ENCODE measurements at regions not wholly inside any gene's neighbourhood (a gene's known extent, or its start where the extent isn't known, plus 50 kb on each side); places are given as distances from the start of the nearest gene placed in this dataset.

DNA sequence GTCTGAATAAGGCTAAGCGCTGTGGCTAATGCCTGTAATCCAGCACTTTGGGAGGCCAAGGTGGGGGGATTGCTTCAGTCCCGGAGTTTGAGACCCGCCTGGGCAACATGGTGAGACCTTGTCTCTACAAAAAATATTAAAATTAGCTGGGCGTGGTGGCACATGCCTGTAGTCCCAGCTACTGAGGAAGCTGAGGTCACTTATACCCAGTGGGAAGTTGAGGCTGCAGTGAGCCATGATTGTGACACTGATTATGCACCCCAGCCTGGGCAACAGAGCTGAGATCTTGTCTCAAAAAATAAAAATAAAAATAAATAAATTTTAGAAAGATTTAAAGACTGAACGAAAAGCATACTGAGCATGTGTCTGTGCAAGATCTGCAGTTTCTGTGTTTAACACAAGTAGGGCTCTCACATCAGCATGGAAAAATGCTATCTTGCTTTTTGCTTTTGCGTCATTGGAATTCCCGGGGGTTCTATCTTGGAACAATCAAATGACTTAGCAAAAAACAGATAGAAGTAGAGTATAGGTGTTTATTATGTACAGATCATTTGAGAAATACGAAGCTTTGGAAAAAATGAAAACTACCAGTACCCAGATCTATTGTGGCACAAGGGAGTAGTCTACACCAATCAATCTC lies 161.9 kb downstream of the CAPZA3 start:
- Histone ChIP-seq H3K9ac (ENCODE audit: low read depth in 1 of 2, low read length in 2 of 2) (no peak overlapping the region), H3K4me3 (ENCODE audit: low read depth in 1 of 3, low read length in 3 of 3) (no peak overlapping the region), H3K27ac (ENCODE audit: low read depth in 1 of 2, low read length in 2 of 2) (no peak overlapping the region), H3K4me1 (ENCODE audit: control insufficient read depth in 4 of 4, insufficient read depth in 4 of 4, low read length in 3 of 4) (no peaks in the 10 kb centered on the region), H3K9me3 (ENCODE audit: control insufficient read depth in 4 of 4, low read length in 3 of 4) (no peaks in the 10 kb centered on the region), H3K36me3 (ENCODE audit: control insufficient read depth in 4 of 4, insufficient read depth in 3 of 4, low read depth in 1 of 4, low read length in 3 of 4) (peaks cover 0 to 1% (median 0%) of the 10 kb centered on the region in 4 donors), H3K27me3 (ENCODE audit: control insufficient read depth in 4 of 4, insufficient read depth in 4 of 4, low read length in 3 of 4) (no peaks in the 10 kb centered on the region)
- no peak for TF ChIP-seq SP1 (IDR thresholded peaks at IDR 0.05)
- no peak for TF ChIP-seq HNF4A (conservative IDR thresholded peaks at IDR 0.05)
- no peak for TF ChIP-seq NR2F2 (IDR thresholded peaks at IDR 0.05)
- no peak for TF ChIP-seq FOXA1 (IDR thresholded peaks at IDR 0.05)
- no peak for TF ChIP-seq YY1 (IDR thresholded peaks at IDR 0.05)
- no peak for TF ChIP-seq RAD21 (IDR thresholded peaks at IDR 0.05)
- TF ChIP-seq, protein P1, sequence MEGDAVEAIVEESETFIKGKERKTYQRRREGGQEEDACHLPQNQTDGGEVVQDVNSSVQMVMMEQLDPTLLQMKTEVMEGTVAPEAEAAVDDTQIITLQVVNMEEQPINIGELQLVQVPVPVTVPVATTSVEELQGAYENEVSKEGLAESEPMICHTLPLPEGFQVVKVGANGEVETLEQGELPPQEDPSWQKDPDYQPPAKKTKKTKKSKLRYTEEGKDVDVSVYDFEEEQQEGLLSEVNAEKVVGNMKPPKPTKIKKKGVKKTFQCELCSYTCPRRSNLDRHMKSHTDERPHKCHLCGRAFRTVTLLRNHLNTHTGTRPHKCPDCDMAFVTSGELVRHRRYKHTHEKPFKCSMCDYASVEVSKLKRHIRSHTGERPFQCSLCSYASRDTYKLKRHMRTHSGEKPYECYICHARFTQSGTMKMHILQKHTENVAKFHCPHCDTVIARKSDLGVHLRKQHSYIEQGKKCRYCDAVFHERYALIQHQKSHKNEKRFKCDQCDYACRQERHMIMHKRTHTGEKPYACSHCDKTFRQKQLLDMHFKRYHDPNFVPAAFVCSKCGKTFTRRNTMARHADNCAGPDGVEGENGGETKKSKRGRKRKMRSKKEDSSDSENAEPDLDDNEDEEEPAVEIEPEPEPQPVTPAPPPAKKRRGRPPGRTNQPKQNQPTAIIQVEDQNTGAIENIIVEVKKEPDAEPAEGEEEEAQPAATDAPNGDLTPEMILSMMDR (IDR thresholded peaks at IDR 0.05; ENCODE audit: low read depth, low read length, missing input control), result no peak
- TF ChIP-seq FOXA2 (IDR thresholded peaks at IDR 0.05), result no peak
- no peak for DNase-seq (ENCODE audit: low spot score)
- 94% methylated on average over 8 of the region's 8 CpGs for WGBS

DNA sequence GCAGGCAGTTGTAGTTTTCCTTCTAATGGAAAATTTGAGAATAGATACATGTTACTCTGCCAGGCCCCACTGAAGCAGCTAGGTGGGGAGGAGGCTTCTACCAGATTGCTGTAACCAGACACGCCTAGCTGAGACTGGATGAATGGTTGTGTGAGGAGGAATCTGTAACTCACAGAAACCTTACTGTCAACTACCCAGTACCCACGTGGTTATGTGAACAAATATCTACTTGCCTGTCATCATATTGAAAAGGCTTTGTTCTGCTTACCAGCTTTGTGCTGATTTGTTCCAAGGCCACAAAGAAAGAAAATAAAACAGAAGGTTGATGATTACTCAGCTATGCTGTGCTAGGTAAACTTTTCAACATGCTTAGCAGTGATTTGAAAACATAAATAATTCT lies 167.2 kb downstream of the CAPZA3 start:
- 61% methylated on average over 2 of the region's 2 CpGs for WGBS
- H3K4me3 ChIP-seq (ENCODE audit: low read depth in 1 of 3, low read length in 3 of 3), result no peak overlapping the region
- H3K9me3 ChIP-seq (ENCODE audit: control insufficient read depth in 4 of 4, low read length in 3 of 4), result peaks cover 0 to 3% (median 0%) of the 10 kb centered on the region in 4 donors
- H3K27me3 ChIP-seq (ENCODE audit: control insufficient read depth in 4 of 4, insufficient read depth in 4 of 4, low read length in 3 of 4), result no peaks in the 10 kb centered on the region
- no peak overlapping the region for H3K9ac ChIP-seq (ENCODE audit: low read depth in 1 of 2, low read length in 2 of 2)
- H3K4me1 ChIP-seq (ENCODE audit: control insufficient read depth in 4 of 4, insufficient read depth in 4 of 4, low read length in 3 of 4), result no peaks in the 10 kb centered on the region
- no peak for DNase-seq (ENCODE audit: low spot score)
- H3K27ac ChIP-seq (ENCODE audit: low read depth in 1 of 2, low read length in 2 of 2), result no peak overlapping the region
- no peak for TF ChIP-seq FOXA2 (IDR thresholded peaks at IDR 0.05)
- TF ChIP-seq, protein P2, sequence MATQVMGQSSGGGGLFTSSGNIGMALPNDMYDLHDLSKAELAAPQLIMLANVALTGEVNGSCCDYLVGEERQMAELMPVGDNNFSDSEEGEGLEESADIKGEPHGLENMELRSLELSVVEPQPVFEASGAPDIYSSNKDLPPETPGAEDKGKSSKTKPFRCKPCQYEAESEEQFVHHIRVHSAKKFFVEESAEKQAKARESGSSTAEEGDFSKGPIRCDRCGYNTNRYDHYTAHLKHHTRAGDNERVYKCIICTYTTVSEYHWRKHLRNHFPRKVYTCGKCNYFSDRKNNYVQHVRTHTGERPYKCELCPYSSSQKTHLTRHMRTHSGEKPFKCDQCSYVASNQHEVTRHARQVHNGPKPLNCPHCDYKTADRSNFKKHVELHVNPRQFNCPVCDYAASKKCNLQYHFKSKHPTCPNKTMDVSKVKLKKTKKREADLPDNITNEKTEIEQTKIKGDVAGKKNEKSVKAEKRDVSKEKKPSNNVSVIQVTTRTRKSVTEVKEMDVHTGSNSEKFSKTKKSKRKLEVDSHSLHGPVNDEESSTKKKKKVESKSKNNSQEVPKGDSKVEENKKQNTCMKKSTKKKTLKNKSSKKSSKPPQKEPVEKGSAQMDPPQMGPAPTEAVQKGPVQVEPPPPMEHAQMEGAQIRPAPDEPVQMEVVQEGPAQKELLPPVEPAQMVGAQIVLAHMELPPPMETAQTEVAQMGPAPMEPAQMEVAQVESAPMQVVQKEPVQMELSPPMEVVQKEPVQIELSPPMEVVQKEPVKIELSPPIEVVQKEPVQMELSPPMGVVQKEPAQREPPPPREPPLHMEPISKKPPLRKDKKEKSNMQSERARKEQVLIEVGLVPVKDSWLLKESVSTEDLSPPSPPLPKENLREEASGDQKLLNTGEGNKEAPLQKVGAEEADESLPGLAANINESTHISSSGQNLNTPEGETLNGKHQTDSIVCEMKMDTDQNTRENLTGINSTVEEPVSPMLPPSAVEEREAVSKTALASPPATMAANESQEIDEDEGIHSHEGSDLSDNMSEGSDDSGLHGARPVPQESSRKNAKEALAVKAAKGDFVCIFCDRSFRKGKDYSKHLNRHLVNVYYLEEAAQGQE (IDR thresholded peaks at IDR 0.05), result no peak
- TF ChIP-seq RXRA (IDR thresholded peaks at IDR 0.05), result no peak
- TF ChIP-seq YY1 (IDR thresholded peaks at IDR 0.05), result no peak
- no peak for TF ChIP-seq TAF1 (conservative IDR thresholded peaks at IDR 0.05)
- TF ChIP-seq NR2F2 (IDR thresholded peaks at IDR 0.05), result no peak
- TF ChIP-seq FOXA1 (IDR thresholded peaks at IDR 0.05), result no peak
- TF ChIP-seq RAD21 (IDR thresholded peaks at IDR 0.05), result no peak
- no peak for TF ChIP-seq HNF4G (IDR thresholded peaks at IDR 0.05)
- H3K36me3 ChIP-seq (ENCODE audit: control insufficient read depth in 4 of 4, insufficient read depth in 3 of 4, low read depth in 1 of 4, low read length in 3 of 4), result no peaks in the 10 kb centered on the region

DNA sequence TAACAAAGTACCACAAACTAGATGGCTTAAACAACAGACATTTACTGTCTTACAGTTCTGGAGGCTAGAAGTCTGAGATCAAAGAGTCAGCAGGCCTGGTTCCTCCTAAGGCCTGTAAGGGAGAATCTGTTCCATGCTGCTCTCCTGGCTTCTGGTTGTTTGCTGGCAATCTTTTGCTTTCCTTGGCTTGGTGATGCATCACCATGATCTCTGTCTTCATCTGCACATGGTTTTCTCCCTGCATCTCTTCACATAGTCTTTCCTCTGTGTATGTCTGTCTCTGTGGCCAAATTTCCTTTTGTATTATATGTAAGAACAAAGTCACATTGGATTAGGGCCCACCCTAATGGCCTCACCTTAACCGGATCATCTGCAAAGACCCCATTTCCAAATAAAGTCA lies 168.5 kb downstream of the CAPZA3 start:
- no peak overlapping the region for H3K27ac ChIP-seq (ENCODE audit: low read depth in 1 of 2, low read length in 2 of 2)
- WGBS, result 97% methylated on average over 1 of the region's 1 CpG
- H3K9ac ChIP-seq (ENCODE audit: low read depth in 1 of 2, low read length in 2 of 2), result no peak overlapping the region
- H3K4me3 ChIP-seq (ENCODE audit: low read depth in 1 of 3, low read length in 3 of 3), result no peak overlapping the region
- no peaks in the 10 kb centered on the region for H3K4me1 ChIP-seq (ENCODE audit: control insufficient read depth in 4 of 4, insufficient read depth in 4 of 4, low read length in 3 of 4)
- H3K36me3 ChIP-seq (ENCODE audit: control insufficient read depth in 4 of 4, insufficient read depth in 3 of 4, low read depth in 1 of 4, low read length in 3 of 4), result no peaks in the 10 kb centered on the region
- H3K27me3 ChIP-seq (ENCODE audit: control insufficient read depth in 4 of 4, insufficient read depth in 4 of 4, low read length in 3 of 4), result no peaks in the 10 kb centered on the region
- no peak for TF ChIP-seq GABPA (IDR thresholded peaks at IDR 0.05 in 1 of 2, conservative IDR thresholded peaks at IDR 0.05 in 1 of 2)
- TF ChIP-seq SP1 (IDR thresholded peaks at IDR 0.05), result no peak
- no peak for TF ChIP-seq FOXA2 (IDR thresholded peaks at IDR 0.05)
- peaks cover 0 to 3% (median 0%) of the 10 kb centered on the region in 4 donors for H3K9me3 ChIP-seq (ENCODE audit: control insufficient read depth in 4 of 4, low read length in 3 of 4)
- no peak for DNase-seq (ENCODE audit: low spot score)

Measured in liver (tissue), 8 donors.